CD14-positive monocyte (primary cell): ENCODE measurements at regions not wholly inside any gene's neighbourhood (a gene's known extent, or its start where the extent isn't known, plus 50 kb on each side); places are given as distances from the start of the nearest gene placed in this dataset.

Experiments
- DNase-seq, 3 donors: peaks; one replicate each; pipeline ENCODE4 v3.0.0-alpha.2; 2011 to 2022
- H2AFZ ChIP-seq: 2 replicates; pipeline ENCODE4 v1.6.0; 2012; ENCODE audit warnings: mild to moderate bottlenecking, low read depth, low read length, inconsistent platforms; ENCODE audit not compliant: insufficient read depth, poor library complexity, severe bottlenecking
- H3K27ac ChIP-seq, 2 donors: 1 replicate in 1 of 2; 2 replicates in 1 of 2; pipeline ENCODE4 v1.5.1; 2012 to 2013; ENCODE audit warnings: low read length in 2 of 2, control low read depth in 1 of 2, inconsistent platforms in 1 of 2, low read depth in 1 of 2, mild to moderate bottlenecking in 1 of 2
- H3K27me3 ChIP-seq, 2 donors: one replicate each; pipeline versions ENCODE4 v1.6.0 to v1.6.1; 2011 to 2013; ENCODE audit warnings: low read length in 2 of 2; ENCODE audit not compliant: control insufficient read depth in 2 of 2, insufficient read depth in 2 of 2
- H3K36me3 ChIP-seq, 2 donors: replicated peaks in 1 of 2; 1 replicate in 1 of 2; 2 replicates in 1 of 2; pipeline versions ENCODE4 v1.5.1 to v1.6.1; 2012 to 2013; ENCODE audit warnings: low read length in 2 of 2, control low read depth in 1 of 2, inconsistent platforms in 1 of 2, mild to moderate bottlenecking in 1 of 2; ENCODE audit not compliant: insufficient read depth in 2 of 2, control insufficient read depth in 1 of 2
- H3K4me1 ChIP-seq, 2 donors: 1 replicate in 1 of 2; 2 replicates in 1 of 2; pipeline versions ENCODE4 v1.5.1 to v1.6.1; 2012 to 2013; ENCODE audit warnings: low read length in 2 of 2, control low read depth in 1 of 2, inconsistent platforms in 1 of 2, mild to moderate bottlenecking in 1 of 2, moderate library complexity in 1 of 2; ENCODE audit not compliant: insufficient read depth in 2 of 2, control insufficient read depth in 1 of 2
- H3K4me2 ChIP-seq: replicated peaks from 2 replicates; pipeline ENCODE3; 2012; ENCODE audit warnings: low read length, moderate library complexity, mild to moderate bottlenecking; ENCODE audit not compliant: poor library complexity, severe bottlenecking; ENCODE audit errors: extremely low read depth
- H3K4me3 ChIP-seq, 3 experiments: fragments of 200-600 bp in 1 of 3; sonication (generic) in 1 of 3; replicated peaks in 1 of 3; 1 replicate in 2 of 3; 2 replicates in 1 of 3; pipeline ENCODE4 v1.5.1; 2011 to 2013; ENCODE audit warnings: low read length in 3 of 3, mild to moderate bottlenecking in 3 of 3, control low read depth in 2 of 3, low read depth in 2 of 3, inconsistent platforms in 1 of 3, moderate library complexity in 1 of 3
- H3K79me2 ChIP-seq: 2 replicates; pipeline ENCODE4 v1.6.0; 2012; ENCODE audit warnings: mild to moderate bottlenecking, control low read depth, inconsistent platforms, low read length, moderate library complexity; ENCODE audit not compliant: insufficient read depth
- H3K9ac ChIP-seq: 2 replicates; pipeline ENCODE4 v1.6.0; 2017; ENCODE audit warnings: low read length, mild to moderate bottlenecking; ENCODE audit not compliant: insufficient read depth, poor library complexity, severe bottlenecking
- H3K9me3 ChIP-seq, 2 donors: replicated peaks in 1 of 2; 1 replicate in 1 of 2; 2 replicates in 1 of 2; pipeline versions ENCODE4 v1.5.1 to v1.6.1; 2012 to 2013; ENCODE audit warnings: low read length in 2 of 2, control low read depth in 1 of 2; ENCODE audit not compliant: control insufficient read depth in 1 of 2, insufficient read depth in 1 of 2
- H4K20me1 ChIP-seq: 2 replicates; pipeline ENCODE4 v1.6.0; 2012; ENCODE audit warnings: mild to moderate bottlenecking, low read length, control low read depth, moderate library complexity; ENCODE audit not compliant: insufficient read depth
- H3K27ac Mint-ChIP-seq, 7 donors: one replicate each; pipeline ENCODE4 v1.8.0; 2020; ENCODE audit warnings: mild to moderate bottlenecking in 7 of 7, mixed read lengths in 7 of 7, moderate library complexity in 6 of 7, inconsistent platforms in 2 of 7
- H3K27me3 Mint-ChIP-seq, 3 donors: one replicate each; pipeline ENCODE4 v1.8.0; 2021 to 2022; ENCODE audit warnings: low read depth in 3 of 3, mild to moderate bottlenecking in 3 of 3, mixed read lengths in 3 of 3, moderate library complexity in 3 of 3, inconsistent platforms in 1 of 3
- H3K36me3 Mint-ChIP-seq, 2 donors: one replicate each; pipeline ENCODE4 v1.8.0; 2020; ENCODE audit warnings: mixed read lengths in 2 of 2, inconsistent platforms in 1 of 2, mild to moderate bottlenecking in 1 of 2
- H3K4me1 Mint-ChIP-seq: one replicate; pipeline ENCODE4 v1.8.0; 2020; ENCODE audit warnings: mild to moderate bottlenecking, mixed read lengths
- H3K4me3 Mint-ChIP-seq, 2 donors: one replicate each; pipeline ENCODE4 v1.8.0; 2020; ENCODE audit warnings: mild to moderate bottlenecking in 2 of 2, mixed read lengths in 2 of 2, moderate library complexity in 1 of 2
- H3K9me3 Mint-ChIP-seq, 7 donors: one replicate each; pipeline ENCODE4 v1.8.0; 2020 to 2022; ENCODE audit warnings: mixed read lengths in 7 of 7, mild to moderate bottlenecking in 6 of 7, moderate library complexity in 6 of 7, inconsistent platforms in 2 of 7
- WGBS: methylation state at CpG from one replicate; pipeline ENCODE4 v1.1.5; 2013; ENCODE audit warnings: missing lambda C conversion rate; ENCODE audit not compliant: insufficient coverage; 5-methylcytosine and 5-hydroxymethylcytosine counted together
- intact Hi-C, 2 donors: fragments of 100-400 bp; cut with micrococcal nuclease; formaldehyde crosslinking; loops; one replicate each; pipeline versions ENCODE4 v1.15.0 to v1.15.1; 2023
- TF ChIP-seq, protein P1 (sequence below): fragments of 200-600 bp; IDR thresholded peaks from one replicate; pipeline ENCODE4 v1.8.0; 2022; ENCODE audit warnings: antibody characterized with exemption, mild to moderate bottlenecking

GRCh38 chr20:61026173-61026572 lies 225.9 kb upstream of the CDH4 start:
- H3K9ac ChIP-seq, result no peak overlapping the region
- no peak overlapping the region for H3K4me2 ChIP-seq
- Mint-ChIP-seq H3K9me3 (peaks cover 5 to 40% (median 12%) of the 10 kb centered on the region in 7 donors), H3K36me3 (no peaks in the 10 kb centered on the region), H3K27ac (no peak overlapping the region), H3K4me1 (no peaks in the 10 kb centered on the region), H3K4me3 (no peak overlapping the region), H3K27me3 (no peaks in the 10 kb centered on the region)
- H3K36me3 ChIP-seq, result no peaks in the 10 kb centered on the region
- H2AFZ ChIP-seq, result no peak overlapping the region
- H3K27ac ChIP-seq, result no peak overlapping the region
- H4K20me1 ChIP-seq, result no peaks in the 10 kb centered on the region
- no peaks in the 10 kb centered on the region for H3K27me3 ChIP-seq
- H3K4me3 ChIP-seq, result no peak overlapping the region
- intact Hi-C loops, result no loop called here
- H3K4me1 ChIP-seq, result no peaks in the 10 kb centered on the region
- peaks cover 0 to 26% of the 10 kb centered on the region in 2 donors for H3K9me3 ChIP-seq
- no CpG with 5 or more reads among the region's 6 CpGs for WGBS
- H3K79me2 ChIP-seq, result no peaks in the 10 kb centered on the region
- no peak for DNase-seq
- TF ChIP-seq, protein P1, sequence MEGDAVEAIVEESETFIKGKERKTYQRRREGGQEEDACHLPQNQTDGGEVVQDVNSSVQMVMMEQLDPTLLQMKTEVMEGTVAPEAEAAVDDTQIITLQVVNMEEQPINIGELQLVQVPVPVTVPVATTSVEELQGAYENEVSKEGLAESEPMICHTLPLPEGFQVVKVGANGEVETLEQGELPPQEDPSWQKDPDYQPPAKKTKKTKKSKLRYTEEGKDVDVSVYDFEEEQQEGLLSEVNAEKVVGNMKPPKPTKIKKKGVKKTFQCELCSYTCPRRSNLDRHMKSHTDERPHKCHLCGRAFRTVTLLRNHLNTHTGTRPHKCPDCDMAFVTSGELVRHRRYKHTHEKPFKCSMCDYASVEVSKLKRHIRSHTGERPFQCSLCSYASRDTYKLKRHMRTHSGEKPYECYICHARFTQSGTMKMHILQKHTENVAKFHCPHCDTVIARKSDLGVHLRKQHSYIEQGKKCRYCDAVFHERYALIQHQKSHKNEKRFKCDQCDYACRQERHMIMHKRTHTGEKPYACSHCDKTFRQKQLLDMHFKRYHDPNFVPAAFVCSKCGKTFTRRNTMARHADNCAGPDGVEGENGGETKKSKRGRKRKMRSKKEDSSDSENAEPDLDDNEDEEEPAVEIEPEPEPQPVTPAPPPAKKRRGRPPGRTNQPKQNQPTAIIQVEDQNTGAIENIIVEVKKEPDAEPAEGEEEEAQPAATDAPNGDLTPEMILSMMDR, result no peak

DNA sequence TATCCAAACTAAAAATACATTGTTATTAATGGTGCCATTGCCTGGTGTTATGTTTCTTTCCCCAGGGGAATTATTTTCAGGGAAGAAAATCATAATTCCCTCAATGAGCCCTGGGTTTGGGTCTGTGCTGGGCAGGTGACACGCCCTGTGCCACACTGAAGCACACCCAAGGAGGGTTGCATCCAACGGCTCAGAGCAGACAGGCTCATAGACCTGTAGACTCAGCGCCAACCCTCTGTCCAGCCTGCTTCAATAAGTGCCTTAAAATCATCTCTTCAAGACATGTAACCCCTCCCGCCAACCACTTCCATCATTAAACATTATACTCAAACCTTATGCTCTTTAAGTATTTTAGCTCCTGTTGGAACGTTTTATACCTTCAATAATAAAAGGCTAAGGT lies 225.3 kb upstream of the CDH4 start:
- Mint-ChIP-seq H3K9me3 (peaks cover 6 to 40% (median 12%) of the 10 kb centered on the region in 7 donors), H3K27ac (no peak overlapping the region), H3K4me3 (no peak overlapping the region), H3K27me3 (no peaks in the 10 kb centered on the region), H3K4me1 (no peaks in the 10 kb centered on the region), H3K36me3 (no peaks in the 10 kb centered on the region)
- Histone ChIP-seq H2AFZ (no peak overlapping the region), H3K79me2 (no peaks in the 10 kb centered on the region), H3K9me3 (peaks cover 0 to 32% of the 10 kb centered on the region in 2 donors), H3K4me1 (no peaks in the 10 kb centered on the region), H3K36me3 (no peaks in the 10 kb centered on the region), H3K4me2 (no peak overlapping the region), H3K27me3 (no peaks in the 10 kb centered on the region), H3K27ac (no peak overlapping the region), H3K9ac (no peak overlapping the region), H3K4me3 (no peak overlapping the region), H4K20me1 (no peaks in the 10 kb centered on the region)
- WGBS, result 73% methylated on average over 3 of the region's 5 CpGs
- DNase-seq, result no peak
- intact Hi-C loops, result no loop called here
- TF ChIP-seq, protein P1, result no peak
